HEK293 (cell line): ENCODE measurements at regions not wholly inside any gene's neighbourhood (a gene's known extent, or its start where the extent isn't known, plus 50 kb on each side); places are given as distances from the start of the nearest gene placed in this dataset.
"Not testable (repeated sequence)": the region's sequence is repeated elsewhere in the genome, so short reads cannot be mapped to it uniquely, and the experiment has no call there.

Experiments
- CTCF ChIA-PET: fragments of 350-600 bp; formaldehyde crosslinking; extraction: SDS; loops from one replicate; lab custom pipeline; 2021; ENCODE audit warnings: antibody characterized with exemption; lab: Yijun Ruan, JAX
- POLR2A ChIA-PET: fragments of 300-600 bp; formaldehyde crosslinking; extraction: SDS; loops from one replicate; lab custom pipeline; 2020; ENCODE audit warnings: antibody characterized with exemption, inconsistent platforms; lab: Yijun Ruan, JAX
- H3K27ac ChIP-seq: fragments of 200-500 bp; sonication (Bioruptor generic); 2 replicates; pipeline ENCODE4 v1.5.1; 2014; ENCODE audit warnings: low read depth, low read length, control low read depth, inconsistent platforms; ENCODE audit errors: extremely low read depth
- H3K36me3 ChIP-seq, 2 experiments: fragments of 200-500 bp in 1 of 2; sonication (Bioruptor generic) in 1 of 2; 1 replicate in 1 of 2; 2 replicates in 1 of 2; pipeline ENCODE4 v1.5.1; 2014 to 2017; ENCODE audit warnings: inconsistent platforms in 2 of 2, low read length in 2 of 2; ENCODE audit not compliant: control insufficient read depth in 2 of 2, insufficient read depth in 1 of 2
- H3K4me1 ChIP-seq: fragments of 200-500 bp; sonication (Bioruptor generic); 2 replicates; pipeline ENCODE4 v1.5.1; 2014; ENCODE audit warnings: mild to moderate bottlenecking, low read length, inconsistent platforms; ENCODE audit not compliant: control insufficient read depth, insufficient read depth
- H3K4me3 ChIP-seq: 2 replicates; pipeline ENCODE4 v1.5.1; 2011; ENCODE audit warnings: low read depth, mild to moderate bottlenecking, control low read depth, low read length, moderate library complexity
- H3K9me3 ChIP-seq: fragments of 200-500 bp; sonication (Bioruptor generic); 2 replicates; pipeline ENCODE4 v1.5.1; 2014; ENCODE audit warnings: low read depth, low read length, inconsistent platforms; ENCODE audit not compliant: control insufficient read depth, insufficient read depth
- FEZF1 ChIP-seq: fragments of 450-650 bp; formaldehyde crosslinking; IDR thresholded peaks from 2 replicates; pipeline ENCODE4 v1.5.1; 2016; ENCODE audit warnings: missing biosample characterization, missing genetic modification characterization
- HOXD13 ChIP-seq: sonication (generic); formaldehyde crosslinking; IDR thresholded peaks from 2 replicates; pipeline ENCODE4 v1.8.0; 2022; ENCODE audit warnings: missing genetic modification reagents, borderline replicate concordance
- SCRT2 ChIP-seq: fragments of 450-650 bp; formaldehyde crosslinking; IDR thresholded peaks from 2 replicates; pipeline ENCODE4 v1.5.1; 2016; ENCODE audit warnings: missing biosample characterization, missing genetic modification characterization
- SETDB1 ChIP-seq: IDR thresholded peaks from one replicate; pipeline ENCODE4 v1.6.1; 2017; ENCODE audit warnings: mild to moderate bottlenecking, low read length, moderate library complexity, mixed read lengths; ENCODE audit not compliant: insufficient read length
- YY1 ChIP-seq: fragments of 450-650 bp; formaldehyde crosslinking; IDR thresholded peaks from 2 replicates; pipeline ENCODE4 v1.5.1; 2018; ENCODE audit warnings: missing biosample characterization, missing genetic modification characterization
- ZFP69B ChIP-seq: fragments of 450-650 bp; formaldehyde crosslinking; IDR thresholded peaks from 2 replicates; pipeline ENCODE4 v1.5.1; 2016; ENCODE audit warnings: missing biosample characterization, missing genetic modification characterization
- ZIC2 ChIP-seq: fragments of 450-650 bp; formaldehyde crosslinking; IDR thresholded peaks from 2 replicates; pipeline ENCODE4 v1.5.1; 2016; ENCODE audit warnings: missing biosample characterization, missing genetic modification characterization
- ZNF155 ChIP-seq: fragments of 450-650 bp; formaldehyde crosslinking; IDR thresholded peaks from 2 replicates; pipeline ENCODE4 v1.5.1; 2016; ENCODE audit warnings: missing biosample characterization, missing genetic modification characterization
- ZNF2 ChIP-seq: fragments of 450-650 bp; formaldehyde crosslinking; IDR thresholded peaks from 2 replicates; pipeline ENCODE4 v1.5.1; 2016; ENCODE audit warnings: missing biosample characterization, missing genetic modification characterization
- ZNF335 ChIP-seq: fragments of 450-650 bp; formaldehyde crosslinking; conservative IDR thresholded peaks from 2 replicates; pipeline ENCODE4 v1.5.1; 2016; ENCODE audit warnings: missing biosample characterization, missing genetic modification characterization
- ZNF341 ChIP-seq: fragments of 450-650 bp; formaldehyde crosslinking; IDR thresholded peaks from 2 replicates; pipeline ENCODE4; 2016; ENCODE audit warnings: low read depth, missing biosample characterization, missing genetic modification characterization
- ZNF391 ChIP-seq: fragments of 450-650 bp; formaldehyde crosslinking; IDR thresholded peaks from 2 replicates; pipeline ENCODE4 v1.5.1; 2016; ENCODE audit warnings: low read depth, missing biosample characterization, missing genetic modification characterization, borderline replicate concordance
- ZNF404 ChIP-seq: fragments of 450-650 bp; formaldehyde crosslinking; IDR thresholded peaks from 2 replicates; pipeline ENCODE4 v1.5.1; 2017; ENCODE audit warnings: missing biosample characterization, missing genetic modification characterization
- ZNF473 ChIP-seq: fragments of 450-650 bp; formaldehyde crosslinking; IDR thresholded peaks from 2 replicates; pipeline ENCODE4 v1.5.1; 2017; ENCODE audit warnings: missing biosample characterization, missing genetic modification characterization
- ZNF558 ChIP-seq: fragments of 450-650 bp; formaldehyde crosslinking; IDR thresholded peaks from 2 replicates; pipeline ENCODE4 v1.5.1; 2016; ENCODE audit warnings: missing biosample characterization, missing genetic modification characterization
- ZSCAN16 ChIP-seq: fragments of 450-650 bp; formaldehyde crosslinking; IDR thresholded peaks from 2 replicates; pipeline ENCODE4 v1.5.1; 2016; ENCODE audit warnings: missing biosample characterization, missing genetic modification characterization
- TF ChIP-seq, protein P1 (sequence below): fragments of 450-650 bp; formaldehyde crosslinking; IDR thresholded peaks from 2 replicates; pipeline ENCODE4 v1.5.1; 2016; ENCODE audit warnings: missing biosample characterization, missing genetic modification characterization
- TF ChIP-seq, protein P2 (sequence below): fragments of 450-650 bp; formaldehyde crosslinking; IDR thresholded peaks from 2 replicates; pipeline ENCODE4 v1.5.1; 2016; ENCODE audit warnings: missing biosample characterization, missing genetic modification characterization
- TF ChIP-seq, protein P3 (sequence below): fragments of 450-650 bp; formaldehyde crosslinking; IDR thresholded peaks from 2 replicates; pipeline ENCODE4 v1.5.1; 2016; ENCODE audit warnings: missing biosample characterization, missing genetic modification characterization

DNA sequence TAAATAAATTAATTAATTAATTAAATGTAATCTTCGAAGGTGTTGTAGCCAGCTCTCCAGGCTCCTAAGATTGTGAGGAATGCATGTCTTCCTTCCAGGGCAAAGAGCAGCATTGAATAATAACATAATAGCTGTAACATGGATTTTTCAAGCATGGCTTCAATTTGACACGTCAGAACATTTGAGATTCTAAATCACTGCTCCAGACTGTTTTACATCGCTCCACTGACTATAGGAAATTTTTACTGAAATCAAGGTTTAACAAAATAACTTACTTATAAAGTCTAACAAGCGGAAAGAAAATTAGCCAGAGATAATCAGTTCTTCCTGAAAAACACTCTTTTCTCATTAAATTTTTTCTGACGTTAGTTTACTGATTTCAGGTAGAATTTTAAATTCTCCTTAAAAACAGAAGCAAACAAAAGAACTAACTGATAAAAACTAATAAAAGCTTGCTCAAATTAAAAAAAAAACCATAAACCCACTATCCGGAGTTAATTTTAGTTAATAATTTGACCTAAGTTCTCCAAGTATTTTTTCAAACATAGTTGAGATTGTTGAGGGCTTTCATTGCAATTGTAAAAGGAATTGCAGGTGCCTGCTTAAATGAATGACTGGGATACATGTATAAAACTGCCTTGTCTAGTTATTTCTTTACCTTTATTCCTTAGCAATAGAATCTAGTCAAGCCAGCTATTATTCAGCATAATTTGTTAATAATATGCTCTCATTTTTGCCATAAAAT is 51.2 kb upstream of the SGCE start:
- H3K9me3 ChIP-seq, result no peaks in the 10 kb centered on the region
- H3K36me3 ChIP-seq, result no peaks in the 10 kb centered on the region
- ChIA-PET POLR2A (no interaction called here), CTCF (no interaction called here)
- TF ChIP-seq ZFP69B (no peak), YY1 (tag by site-specific recombination) (no peak), ZNF391 (tag by site-specific recombination) (no peak), ZNF2 (tag by site-specific recombination) (no peak), SCRT2 (no peak), HOXD13 (CRISPR knock-in tag) (no peak), ZSCAN16 (tag by site-specific recombination) (no peak), ZNF335 (tag by site-specific recombination) (no peak), ZIC2 (tag by site-specific recombination) (no peak), ZNF558 (tag by site-specific recombination) (no peak), FEZF1 (no peak), SETDB1 (no peak)
- TF ChIP-seq, protein P1, sequence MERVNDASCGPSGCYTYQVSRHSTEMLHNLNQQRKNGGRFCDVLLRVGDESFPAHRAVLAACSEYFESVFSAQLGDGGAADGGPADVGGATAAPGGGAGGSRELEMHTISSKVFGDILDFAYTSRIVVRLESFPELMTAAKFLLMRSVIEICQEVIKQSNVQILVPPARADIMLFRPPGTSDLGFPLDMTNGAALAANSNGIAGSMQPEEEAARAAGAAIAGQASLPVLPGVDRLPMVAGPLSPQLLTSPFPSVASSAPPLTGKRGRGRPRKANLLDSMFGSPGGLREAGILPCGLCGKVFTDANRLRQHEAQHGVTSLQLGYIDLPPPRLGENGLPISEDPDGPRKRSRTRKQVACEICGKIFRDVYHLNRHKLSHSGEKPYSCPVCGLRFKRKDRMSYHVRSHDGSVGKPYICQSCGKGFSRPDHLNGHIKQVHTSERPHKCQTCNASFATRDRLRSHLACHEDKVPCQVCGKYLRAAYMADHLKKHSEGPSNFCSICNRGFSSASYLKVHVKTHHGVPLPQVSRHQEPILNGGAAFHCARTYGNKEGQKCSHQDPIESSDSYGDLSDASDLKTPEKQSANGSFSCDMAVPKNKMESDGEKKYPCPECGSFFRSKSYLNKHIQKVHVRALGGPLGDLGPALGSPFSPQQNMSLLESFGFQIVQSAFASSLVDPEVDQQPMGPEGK, result no peak
- H3K4me3 ChIP-seq, result no peak overlapping the region
- no peaks in the 10 kb centered on the region for H3K4me1 ChIP-seq
- H3K27ac ChIP-seq, result no peak overlapping the region

DNA sequence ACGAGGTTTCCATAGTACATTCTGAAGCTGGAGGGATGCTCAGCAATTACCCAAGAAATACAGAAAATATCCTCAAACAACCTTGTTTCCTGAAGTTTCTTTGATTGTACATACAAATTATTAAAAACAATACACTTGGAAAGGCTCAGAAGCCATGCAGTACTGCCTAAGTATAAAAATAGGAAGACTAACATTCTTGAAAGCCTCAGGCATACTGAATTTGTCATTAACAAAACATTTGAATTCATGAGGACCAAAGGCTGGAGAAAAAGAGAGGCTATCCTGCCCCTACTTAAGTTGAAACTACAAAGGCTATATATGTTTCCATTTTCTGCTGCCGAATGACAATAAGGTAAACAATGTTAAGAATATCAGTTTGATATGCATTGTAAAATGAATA is 54.3 kb upstream of the SGCE start:
- Histone ChIP-seq H3K4me3 (no peak overlapping the region), H3K9me3 (no peaks in the 10 kb centered on the region), H3K27ac (no peak overlapping the region)
- ChIA-PET POLR2A (no interaction called here), CTCF (no interaction called here)
- TF ChIP-seq ZNF341 (tag by site-specific recombination), result no peak
- TF ChIP-seq ZNF155 (tag by site-specific recombination), result no peak
- TF ChIP-seq, protein P2, sequence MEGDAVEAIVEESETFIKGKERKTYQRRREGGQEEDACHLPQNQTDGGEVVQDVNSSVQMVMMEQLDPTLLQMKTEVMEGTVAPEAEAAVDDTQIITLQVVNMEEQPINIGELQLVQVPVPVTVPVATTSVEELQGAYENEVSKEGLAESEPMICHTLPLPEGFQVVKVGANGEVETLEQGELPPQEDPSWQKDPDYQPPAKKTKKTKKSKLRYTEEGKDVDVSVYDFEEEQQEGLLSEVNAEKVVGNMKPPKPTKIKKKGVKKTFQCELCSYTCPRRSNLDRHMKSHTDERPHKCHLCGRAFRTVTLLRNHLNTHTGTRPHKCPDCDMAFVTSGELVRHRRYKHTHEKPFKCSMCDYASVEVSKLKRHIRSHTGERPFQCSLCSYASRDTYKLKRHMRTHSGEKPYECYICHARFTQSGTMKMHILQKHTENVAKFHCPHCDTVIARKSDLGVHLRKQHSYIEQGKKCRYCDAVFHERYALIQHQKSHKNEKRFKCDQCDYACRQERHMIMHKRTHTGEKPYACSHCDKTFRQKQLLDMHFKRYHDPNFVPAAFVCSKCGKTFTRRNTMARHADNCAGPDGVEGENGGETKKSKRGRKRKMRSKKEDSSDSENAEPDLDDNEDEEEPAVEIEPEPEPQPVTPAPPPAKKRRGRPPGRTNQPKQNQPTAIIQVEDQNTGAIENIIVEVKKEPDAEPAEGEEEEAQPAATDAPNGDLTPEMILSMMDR (tag by site-specific recombination), result no peak
- TF ChIP-seq, protein P3, sequence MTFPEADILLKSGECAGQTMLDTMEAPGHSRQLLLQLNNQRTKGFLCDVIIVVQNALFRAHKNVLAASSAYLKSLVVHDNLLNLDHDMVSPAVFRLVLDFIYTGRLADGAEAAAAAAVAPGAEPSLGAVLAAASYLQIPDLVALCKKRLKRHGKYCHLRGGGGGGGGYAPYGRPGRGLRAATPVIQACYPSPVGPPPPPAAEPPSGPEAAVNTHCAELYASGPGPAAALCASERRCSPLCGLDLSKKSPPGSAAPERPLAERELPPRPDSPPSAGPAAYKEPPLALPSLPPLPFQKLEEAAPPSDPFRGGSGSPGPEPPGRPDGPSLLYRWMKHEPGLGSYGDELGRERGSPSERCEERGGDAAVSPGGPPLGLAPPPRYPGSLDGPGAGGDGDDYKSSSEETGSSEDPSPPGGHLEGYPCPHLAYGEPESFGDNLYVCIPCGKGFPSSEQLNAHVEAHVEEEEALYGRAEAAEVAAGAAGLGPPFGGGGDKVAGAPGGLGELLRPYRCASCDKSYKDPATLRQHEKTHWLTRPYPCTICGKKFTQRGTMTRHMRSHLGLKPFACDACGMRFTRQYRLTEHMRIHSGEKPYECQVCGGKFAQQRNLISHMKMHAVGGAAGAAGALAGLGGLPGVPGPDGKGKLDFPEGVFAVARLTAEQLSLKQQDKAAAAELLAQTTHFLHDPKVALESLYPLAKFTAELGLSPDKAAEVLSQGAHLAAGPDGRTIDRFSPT (tag by site-specific recombination), result no peak
- TF ChIP-seq ZNF404 (tag by site-specific recombination), result no peak
- TF ChIP-seq ZNF473 (tag by site-specific recombination), result no peak
- TF ChIP-seq, all 188 proteins: peak for 0
- Histone ChIP-seq H3K4me1 (no peaks in the 10 kb centered on the region), H3K36me3 (no peaks in the 10 kb centered on the region)

DNA sequence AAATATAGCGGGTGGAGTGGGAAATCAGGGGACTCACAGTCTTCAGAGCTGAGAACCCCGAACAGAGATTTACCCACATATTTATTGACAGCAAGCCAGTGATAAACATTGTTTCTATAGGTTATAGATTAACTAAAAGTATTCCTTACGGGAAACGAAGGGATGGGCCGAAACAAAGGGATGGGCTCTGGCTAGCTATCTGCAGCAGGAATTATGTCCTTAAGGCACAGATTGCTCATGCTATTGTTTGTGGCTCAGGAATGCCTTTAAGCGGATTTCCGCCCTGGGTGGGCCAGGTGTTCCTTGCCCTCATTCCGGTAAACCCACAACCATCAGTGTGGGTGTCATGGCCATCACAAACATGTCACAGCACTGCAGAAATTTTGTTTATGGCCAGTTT is 66.4 kb upstream of the SGCE start:
- POLR2A ChIA-PET, result not testable (repeated sequence)

DNA sequence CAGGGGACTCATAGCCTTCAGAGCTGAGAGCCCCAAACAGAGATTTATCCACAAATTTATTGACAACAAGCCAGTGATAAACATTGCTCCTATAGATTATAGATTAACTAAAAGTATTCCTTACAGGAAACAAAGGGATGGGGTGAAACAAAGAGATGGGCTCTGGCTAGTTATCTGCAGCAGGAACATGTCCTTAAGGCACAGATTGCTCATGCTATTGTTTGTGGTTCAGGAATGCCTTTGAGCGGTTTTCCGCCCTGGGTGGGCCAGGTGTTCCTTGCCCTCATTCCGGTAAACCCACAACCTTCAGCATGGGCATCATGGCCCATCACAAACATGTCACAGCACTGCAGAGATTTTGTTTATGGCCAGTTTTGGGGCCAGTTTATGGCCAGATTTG is 73.0 kb upstream of the SGCE start:
- CTCF ChIA-PET, result interaction anchor here (0.6 kb wide), 1 partner anchor 962 kb away, joined by 8 read pairs; no protein-coding TSS in a partner anchor
- H3K4me3 ChIP-seq, H3K4me1 ChIP-seq, H3K27ac ChIP-seq, POLR2A ChIA-PET, H3K36me3 ChIP-seq, H3K9me3 ChIP-seq: not testable (repeated sequence)

More for the DNA sequence above, 66.4 kb upstream of the SGCE start:
- H3K4me1 ChIP-seq, H3K36me3 ChIP-seq, H3K9me3 ChIP-seq, H3K27ac ChIP-seq, CTCF ChIA-PET, H3K4me3 ChIP-seq: not testable (repeated sequence)
